ENCODE measurements at regions not wholly inside any gene's neighbourhood (a gene's known extent, or its start where the extent isn't known, plus 50 kb on each side); places are given as distances from the start of the nearest gene placed in this dataset.

- Histone ChIP-seq H3K4me1 (ENCODE audit: insufficient read depth) (no peaks in the 10 kb centered on the region), H3K27me3 (ENCODE audit: insufficient read depth) (no peaks in the 10 kb centered on the region), H4K20me1 (replicated peaks; ENCODE audit: insufficient read depth) (no peaks in the 10 kb centered on the region), H3K9me2 (ENCODE audit: insufficient read depth) (no peaks in the 10 kb centered on the region), H3K4me2 (no peak overlapping the region), H3F3A (replicated peaks; ENCODE audit: low read depth) (no peaks in the 10 kb centered on the region), H3K36me3 (ENCODE audit: insufficient read depth) (no peaks in the 10 kb centered on the region), H3K27ac (ENCODE audit: low read depth) (no peak overlapping the region), H3K4me3 (no peak overlapping the region), H2AFZ (no peak overlapping the region), H3K79me2 (replicated peaks; ENCODE audit: insufficient read depth) (no peaks in the 10 kb centered on the region)
- Mint-ChIP-seq H3K4me3 (no peak overlapping the region), H3K4me1 (no peaks in the 10 kb centered on the region), H3K9me3 (peaks cover 2% of the 10 kb centered on the region; the same call in 2 of the 3 replicates), H3K27ac (no peak overlapping the region), H3K27me3 (ENCODE audit: insufficient read depth, low read depth, poor library complexity) (no peaks in the 10 kb centered on the region), H3K36me3 (ENCODE audit: low read depth) (no peaks in the 10 kb centered on the region)
- no peak for ATAC-seq
- DNase-seq (ENCODE audit: low spot score) = no peak
- TF ChIP-seq CREB1 (CRISPR knock-in tag; IDR thresholded peaks at IDR 0.05; ENCODE audit: low read depth) = no peak
- TF ChIP-seq, protein P1, sequence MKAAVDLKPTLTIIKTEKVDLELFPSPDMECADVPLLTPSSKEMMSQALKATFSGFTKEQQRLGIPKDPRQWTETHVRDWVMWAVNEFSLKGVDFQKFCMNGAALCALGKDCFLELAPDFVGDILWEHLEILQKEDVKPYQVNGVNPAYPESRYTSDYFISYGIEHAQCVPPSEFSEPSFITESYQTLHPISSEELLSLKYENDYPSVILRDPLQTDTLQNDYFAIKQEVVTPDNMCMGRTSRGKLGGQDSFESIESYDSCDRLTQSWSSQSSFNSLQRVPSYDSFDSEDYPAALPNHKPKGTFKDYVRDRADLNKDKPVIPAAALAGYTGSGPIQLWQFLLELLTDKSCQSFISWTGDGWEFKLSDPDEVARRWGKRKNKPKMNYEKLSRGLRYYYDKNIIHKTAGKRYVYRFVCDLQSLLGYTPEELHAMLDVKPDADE (IDR thresholded peaks at IDR 0.05) = no peak
- no peak for TF ChIP-seq NANOG (IDR thresholded peaks at IDR 0.05; ENCODE audit: borderline replicate concordance)
- TF ChIP-seq POLR2AphosphoS5 (IDR thresholded peaks at IDR 0.05; ENCODE audit: low read depth) = no peak
- TF ChIP-seq, protein P2, sequence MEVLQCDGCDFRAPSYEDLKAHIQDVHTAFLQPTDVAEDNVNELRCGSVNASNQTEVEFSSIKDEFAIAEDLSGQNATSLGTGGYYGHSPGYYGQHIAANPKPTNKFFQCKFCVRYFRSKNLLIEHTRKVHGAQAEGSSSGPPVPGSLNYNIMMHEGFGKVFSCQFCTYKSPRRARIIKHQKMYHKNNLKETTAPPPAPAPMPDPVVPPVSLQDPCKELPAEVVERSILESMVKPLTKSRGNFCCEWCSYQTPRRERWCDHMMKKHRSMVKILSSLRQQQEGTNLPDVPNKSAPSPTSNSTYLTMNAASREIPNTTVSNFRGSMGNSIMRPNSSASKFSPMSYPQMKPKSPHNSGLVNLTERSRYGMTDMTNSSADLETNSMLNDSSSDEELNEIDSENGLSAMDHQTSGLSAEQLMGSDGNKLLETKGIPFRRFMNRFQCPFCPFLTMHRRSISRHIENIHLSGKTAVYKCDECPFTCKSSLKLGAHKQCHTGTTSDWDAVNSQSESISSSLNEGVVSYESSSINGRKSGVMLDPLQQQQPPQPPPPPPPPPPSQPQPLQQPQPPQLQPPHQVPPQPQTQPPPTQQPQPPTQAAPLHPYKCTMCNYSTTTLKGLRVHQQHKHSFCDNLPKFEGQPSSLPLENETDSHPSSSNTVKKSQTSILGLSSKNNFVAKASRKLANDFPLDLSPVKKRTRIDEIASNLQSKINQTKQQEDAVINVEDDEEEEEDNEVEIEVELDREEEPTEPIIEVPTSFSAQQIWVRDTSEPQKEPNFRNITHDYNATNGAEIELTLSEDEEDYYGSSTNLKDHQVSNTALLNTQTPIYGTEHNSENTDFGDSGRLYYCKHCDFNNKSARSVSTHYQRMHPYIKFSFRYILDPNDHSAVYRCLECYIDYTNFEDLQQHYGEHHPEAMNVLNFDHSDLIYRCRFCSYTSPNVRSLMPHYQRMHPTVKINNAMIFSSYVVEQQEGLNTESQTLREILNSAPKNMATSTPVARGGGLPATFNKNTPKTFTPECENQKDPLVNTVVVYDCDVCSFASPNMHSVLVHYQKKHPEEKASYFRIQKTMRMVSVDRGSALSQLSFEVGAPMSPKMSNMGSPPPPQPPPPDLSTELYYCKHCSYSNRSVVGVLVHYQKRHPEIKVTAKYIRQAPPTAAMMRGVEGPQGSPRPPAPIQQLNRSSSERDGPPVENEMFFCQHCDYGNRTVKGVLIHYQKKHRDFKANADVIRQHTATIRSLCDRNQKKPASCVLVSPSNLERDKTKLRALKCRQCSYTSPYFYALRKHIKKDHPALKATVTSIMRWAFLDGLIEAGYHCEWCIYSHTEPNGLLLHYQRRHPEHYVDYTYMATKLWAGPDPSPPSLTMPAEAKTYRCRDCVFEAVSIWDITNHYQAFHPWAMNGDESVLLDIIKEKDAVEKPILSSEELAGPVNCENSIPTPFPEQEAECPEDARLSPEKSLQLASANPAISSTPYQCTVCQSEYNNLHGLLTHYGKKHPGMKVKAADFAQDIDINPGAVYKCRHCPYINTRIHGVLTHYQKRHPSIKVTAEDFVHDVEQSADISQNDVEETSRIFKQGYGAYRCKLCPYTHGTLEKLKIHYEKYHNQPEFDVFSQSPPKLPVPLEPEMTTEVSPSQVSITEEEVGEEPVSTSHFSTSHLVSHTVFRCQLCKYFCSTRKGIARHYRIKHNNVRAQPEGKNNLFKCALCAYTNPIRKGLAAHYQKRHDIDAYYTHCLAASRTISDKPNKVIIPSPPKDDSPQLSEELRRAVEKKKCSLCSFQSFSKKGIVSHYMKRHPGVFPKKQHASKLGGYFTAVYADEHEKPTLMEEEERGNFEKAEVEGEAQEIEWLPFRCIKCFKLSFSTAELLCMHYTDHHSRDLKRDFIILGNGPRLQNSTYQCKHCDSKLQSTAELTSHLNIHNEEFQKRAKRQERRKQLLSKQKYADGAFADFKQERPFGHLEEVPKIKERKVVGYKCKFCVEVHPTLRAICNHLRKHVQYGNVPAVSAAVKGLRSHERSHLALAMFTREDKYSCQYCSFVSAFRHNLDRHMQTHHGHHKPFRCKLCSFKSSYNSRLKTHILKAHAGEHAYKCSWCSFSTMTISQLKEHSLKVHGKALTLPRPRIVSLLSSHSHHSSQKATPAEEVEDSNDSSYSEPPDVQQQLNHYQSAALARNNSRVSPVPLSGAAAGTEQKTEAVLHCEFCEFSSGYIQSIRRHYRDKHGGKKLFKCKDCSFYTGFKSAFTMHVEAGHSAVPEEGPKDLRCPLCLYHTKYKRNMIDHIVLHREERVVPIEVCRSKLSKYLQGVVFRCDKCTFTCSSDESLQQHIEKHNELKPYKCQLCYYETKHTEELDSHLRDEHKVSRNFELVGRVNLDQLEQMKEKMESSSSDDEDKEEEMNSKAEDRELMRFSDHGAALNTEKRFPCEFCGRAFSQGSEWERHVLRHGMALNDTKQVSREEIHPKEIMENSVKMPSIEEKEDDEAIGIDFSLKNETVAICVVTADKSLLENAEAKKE (CRISPR knock-in tag; IDR thresholded peaks at IDR 0.05) = no peak
- TF ChIP-seq REST (IDR thresholded peaks at IDR 0.05; ENCODE audit: unreplicated experiment) = no peak
- TF ChIP-seq EZH2phosphoT487 (IDR thresholded peaks at IDR 0.05; ENCODE audit: unreplicated experiment) = no peak
- TF ChIP-seq ZNF114 (CRISPR knock-in tag; IDR thresholded peaks at IDR 0.05) = no peak
- TF ChIP-seq STAT1 (IDR thresholded peaks at IDR 0.05; ENCODE audit: unreplicated experiment) = no peak
Observed at GRCh38 chr5:42879291-42879690, 67.6 kb upstream of the SELENOP start.

Measured in GM23338 (cell line).